ENCODE measurements at regions not wholly inside any gene's neighbourhood (a gene's known extent, or its start where the extent isn't known, plus 50 kb on each side); places are given as distances from the start of the nearest gene placed in this dataset.
A peak's percentile ranks its signal among the peaks of the same experiment; 100 is the strongest.

DNA sequence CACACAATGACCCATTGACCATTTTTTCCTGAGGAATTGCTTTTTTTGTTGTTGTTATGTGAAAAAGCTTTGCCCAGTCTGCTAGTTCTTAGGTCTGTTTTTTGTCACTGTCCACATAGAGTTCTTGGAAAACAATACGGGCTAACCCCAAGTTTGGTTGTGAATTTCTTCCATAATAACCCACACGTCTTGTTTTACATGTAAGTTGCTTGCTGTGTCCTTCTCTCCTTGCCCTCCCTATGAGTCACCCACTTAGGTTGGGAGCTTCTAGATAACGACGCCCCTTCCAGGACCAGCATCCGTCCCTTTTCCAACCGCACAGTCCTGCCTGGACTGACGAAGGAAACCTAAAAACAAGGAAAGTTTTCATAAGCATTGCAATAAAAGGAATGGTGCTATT lies 175.3 kb upstream of the HS3ST3A1 start:
- H3K27ac ChIP-seq, result peak overlapping the region; percentile 93
- no peak for DNase-seq (ENCODE audit: low read depth, low spot score)

DNA sequence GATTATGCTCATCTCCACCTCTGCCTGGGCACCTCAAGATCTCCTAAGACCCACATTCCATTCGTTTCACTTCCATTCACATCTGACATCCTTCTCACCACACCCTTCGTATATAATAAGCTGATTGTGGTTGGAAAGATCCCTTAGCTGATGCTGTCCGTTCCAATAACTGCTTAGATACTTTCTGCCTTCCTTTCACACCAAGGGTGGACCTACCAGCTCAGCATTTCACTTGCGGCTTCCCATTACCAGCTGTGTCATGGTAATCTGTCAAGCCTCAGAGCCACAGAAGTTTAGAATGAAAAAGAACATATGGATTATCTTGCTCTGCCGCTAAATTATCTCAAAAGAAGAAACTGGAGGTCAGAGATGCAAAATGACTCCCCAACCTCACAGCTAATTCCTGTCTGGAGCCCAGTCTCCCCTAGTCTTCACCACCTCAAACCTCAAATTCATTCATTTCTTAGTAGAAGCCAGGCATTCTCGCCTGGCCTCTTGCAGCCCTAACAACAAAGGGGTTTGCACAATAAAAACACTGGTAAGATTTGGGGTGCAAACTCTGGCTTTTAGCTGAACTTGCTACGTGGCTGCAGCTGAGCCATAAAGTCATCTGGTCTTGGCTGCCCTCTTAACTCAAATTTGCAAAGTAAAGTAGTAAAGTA lies 182.8 kb upstream of the HS3ST3A1 start:
- no peak for DNase-seq (ENCODE audit: low read depth, low spot score)
- H3K27ac ChIP-seq, result no peak overlapping the region

DNA sequence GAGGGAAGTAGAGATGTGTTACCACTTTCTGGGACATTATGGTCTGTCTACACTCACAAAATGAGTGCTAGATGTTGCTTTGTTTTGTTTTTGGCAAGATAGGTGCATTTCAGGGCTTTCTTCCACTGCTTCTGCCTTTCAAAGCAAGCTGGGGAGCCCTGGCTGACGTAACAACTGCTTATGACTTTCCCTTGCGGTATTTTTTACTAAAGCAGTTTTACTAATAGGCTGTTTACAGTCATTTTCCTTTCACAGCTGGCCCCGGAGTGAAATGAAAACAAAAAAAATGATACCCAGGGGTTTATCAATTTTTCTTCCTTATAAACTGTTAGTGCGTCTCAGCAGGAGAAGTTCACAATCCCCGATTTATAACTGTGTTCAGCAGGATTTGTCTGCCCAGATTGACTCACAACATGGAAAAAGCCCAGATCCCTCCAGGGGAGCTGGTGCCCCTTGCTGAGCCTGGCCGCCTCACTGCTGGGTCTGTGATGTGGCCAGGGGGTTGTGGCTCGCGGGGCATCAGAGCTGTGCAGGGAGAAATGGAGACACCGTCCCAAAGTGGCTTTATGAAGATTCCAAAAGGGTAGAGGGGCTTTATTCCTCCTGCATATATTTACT lies 184.4 kb upstream of the HS3ST3A1 start:
- DNase-seq (ENCODE audit: low read depth, low spot score), result no peak
- no peak overlapping the region for H3K27ac ChIP-seq

DNA sequence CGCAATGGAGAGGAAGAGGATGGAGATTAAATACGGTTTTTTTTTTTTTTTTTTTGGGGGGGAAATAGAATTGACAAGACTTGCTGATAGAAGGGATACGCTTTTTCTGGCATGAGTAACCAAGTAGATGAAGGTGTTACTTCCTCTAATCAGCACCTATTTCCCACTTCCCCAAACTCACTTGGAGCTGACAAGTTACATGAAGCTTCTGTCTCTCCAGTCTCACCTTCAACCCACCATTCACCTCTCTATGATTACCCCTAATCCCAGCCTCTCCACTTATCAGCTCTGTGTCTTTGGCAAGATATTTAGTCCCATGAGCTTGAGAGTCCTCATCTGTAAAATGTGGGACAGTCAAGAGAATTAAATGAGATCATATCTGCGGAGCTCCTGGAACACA lies 185.9 kb upstream of the HS3ST3A1 start:
- no peak overlapping the region for H3K27ac ChIP-seq
- DNase-seq (ENCODE audit: low read depth, low spot score), result no peak

DNA sequence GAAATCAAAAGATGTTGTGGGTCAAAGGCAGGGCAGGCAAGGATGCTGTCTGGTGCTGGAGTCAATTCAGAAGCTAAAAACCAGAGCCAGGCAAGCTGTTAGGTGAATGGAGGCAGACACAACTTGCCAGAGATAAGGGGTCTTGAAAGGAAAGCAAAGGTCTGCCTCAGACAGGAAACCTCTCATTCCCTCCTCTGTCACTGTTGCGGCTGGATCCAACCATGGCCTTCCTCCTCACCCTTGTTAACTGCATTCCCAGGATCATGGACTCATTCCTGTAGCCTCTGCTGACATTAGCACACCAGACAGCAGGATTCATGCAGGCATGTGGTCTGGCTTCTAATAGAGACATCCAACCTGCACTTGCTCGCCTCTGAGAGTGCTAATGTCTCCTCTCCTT lies 186.7 kb upstream of the HS3ST3A1 start:
- no peak for DNase-seq (ENCODE audit: low read depth, low spot score)
- H3K27ac ChIP-seq, result no peak overlapping the region

GRCh38 chr17:13792314-13792713 lies 190.6 kb upstream of the HS3ST3A1 start:
- no peak for DNase-seq (ENCODE audit: low read depth, low spot score)
- H3K27ac ChIP-seq, result no peak overlapping the region

DNA sequence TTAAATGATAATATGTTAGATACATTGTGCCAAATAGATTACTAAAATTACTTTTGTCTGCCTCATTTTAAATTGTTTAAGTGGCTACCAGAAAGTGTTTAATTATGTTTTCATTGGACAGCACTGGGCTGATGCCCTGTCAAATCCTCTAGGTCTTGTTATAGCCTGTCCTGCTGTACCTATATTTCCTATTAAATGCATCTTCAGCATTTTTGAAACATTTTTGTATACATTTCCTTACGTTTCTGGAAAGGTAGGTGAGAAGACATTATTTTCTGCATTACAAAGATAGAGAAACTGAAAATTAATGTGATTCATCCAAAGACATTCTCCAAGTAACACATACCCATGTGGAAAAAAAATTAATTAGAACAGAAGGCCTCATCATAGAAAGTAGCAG lies 192.2 kb upstream of the HS3ST3A1 start:
- no peak overlapping the region for H3K27ac ChIP-seq
- no peak for DNase-seq (ENCODE audit: low read depth, low spot score)

DNA sequence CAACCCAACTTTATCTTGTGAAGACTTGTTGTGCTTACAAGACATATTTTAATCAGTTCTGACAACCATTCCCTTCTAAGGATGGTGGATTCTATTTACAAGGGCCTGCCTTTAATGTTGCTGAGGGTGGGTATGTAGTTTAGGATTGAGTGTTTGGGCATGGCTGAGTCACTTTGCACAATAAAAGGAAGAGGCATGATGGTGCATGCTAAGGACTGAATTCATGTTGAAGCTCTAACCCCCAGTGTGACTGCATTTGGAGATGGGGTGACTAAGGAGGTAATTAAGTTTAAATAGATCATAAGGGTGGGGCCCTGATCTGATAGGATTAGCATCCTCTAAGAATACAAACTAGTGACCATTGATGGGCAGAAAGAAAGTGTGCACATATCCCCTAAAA lies 196.1 kb upstream of the HS3ST3A1 start:
- no peak overlapping the region for H3K27ac ChIP-seq
- peak; percentile 31 for DNase-seq (ENCODE audit: low read depth, low spot score)

GRCh38 chr17:13806092-13806491 lies 204.4 kb upstream of the HS3ST3A1 start:
- no peak for DNase-seq (ENCODE audit: low read depth, low spot score)
- H3K27ac ChIP-seq, result no peak overlapping the region

GRCh38 chr17:13807103-13807502 lies 205.4 kb upstream of the HS3ST3A1 start:
- no peak overlapping the region for H3K27ac ChIP-seq

GRCh38 chr17:13812350-13812749 lies 210.6 kb upstream of the HS3ST3A1 start:
- H3K27ac ChIP-seq, result no peak overlapping the region
- no peak for DNase-seq (ENCODE audit: low read depth, low spot score)

More at GRCh38 chr17:13807103-13807502, 205.4 kb upstream of the HS3ST3A1 start:
- no peak for DNase-seq (ENCODE audit: low read depth, low spot score)

- no peak overlapping the region for H3K27ac ChIP-seq
- no peak for DNase-seq (ENCODE audit: low read depth, low spot score)
These were observed 211.9 kb upstream of the HS3ST3A1 start for GRCh38 chr17:13813347-13814240.

GRCh38 chr17:13822700-13823099 lies 221.0 kb upstream of the HS3ST3A1 start:
- no peak for DNase-seq (ENCODE audit: low read depth, low spot score)
- no peak overlapping the region for H3K27ac ChIP-seq

DNA sequence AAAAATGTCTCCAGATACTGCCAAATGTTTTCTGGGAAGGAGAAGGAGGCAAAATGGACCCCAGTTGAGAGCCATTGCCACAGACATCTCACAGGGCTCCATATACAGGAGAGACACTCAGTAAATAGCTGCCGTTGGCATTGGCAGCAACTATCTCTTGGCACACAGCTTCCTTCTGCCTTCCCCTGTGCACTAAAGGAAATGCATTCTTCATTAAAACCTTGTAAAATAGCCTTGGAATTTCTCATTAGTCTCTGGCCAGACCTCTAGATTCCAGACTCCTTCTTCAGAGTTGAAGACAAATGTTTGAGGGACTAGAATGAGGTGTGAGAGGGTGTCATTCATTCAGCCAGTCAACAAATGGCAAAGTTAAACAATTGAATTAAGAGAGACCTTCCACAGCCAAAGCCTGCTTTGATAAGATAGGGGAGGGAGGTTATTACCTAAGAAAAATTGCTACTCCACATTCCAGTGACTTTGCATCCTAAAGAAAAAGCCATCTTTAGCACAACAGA lies 223.9 kb upstream of the HS3ST3A1 start:
- no peak overlapping the region for H3K27ac ChIP-seq
- DNase-seq (ENCODE audit: low read depth, low spot score), result no peak

DNA sequence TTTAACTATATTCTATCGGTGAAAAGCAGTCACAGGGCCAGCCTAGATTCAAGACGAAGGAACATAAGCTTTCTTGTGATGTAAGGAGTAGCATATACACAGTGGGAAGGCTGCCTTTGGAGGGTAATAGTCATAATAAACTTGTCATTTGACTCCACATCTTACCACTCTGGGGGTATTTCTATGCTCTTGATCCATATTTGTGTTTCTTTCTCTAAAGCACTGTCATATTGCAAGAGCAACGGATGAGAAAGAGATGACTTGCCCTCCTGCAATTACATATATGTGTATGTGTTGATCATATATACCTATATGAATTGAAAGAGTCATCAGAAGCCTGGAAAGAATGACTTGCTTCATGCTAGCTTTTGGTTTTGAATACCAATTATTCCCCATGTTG lies 225.4 kb upstream of the HS3ST3A1 start:
- DNase-seq (ENCODE audit: low read depth, low spot score), result no peak
- no peak overlapping the region for H3K27ac ChIP-seq

DNA sequence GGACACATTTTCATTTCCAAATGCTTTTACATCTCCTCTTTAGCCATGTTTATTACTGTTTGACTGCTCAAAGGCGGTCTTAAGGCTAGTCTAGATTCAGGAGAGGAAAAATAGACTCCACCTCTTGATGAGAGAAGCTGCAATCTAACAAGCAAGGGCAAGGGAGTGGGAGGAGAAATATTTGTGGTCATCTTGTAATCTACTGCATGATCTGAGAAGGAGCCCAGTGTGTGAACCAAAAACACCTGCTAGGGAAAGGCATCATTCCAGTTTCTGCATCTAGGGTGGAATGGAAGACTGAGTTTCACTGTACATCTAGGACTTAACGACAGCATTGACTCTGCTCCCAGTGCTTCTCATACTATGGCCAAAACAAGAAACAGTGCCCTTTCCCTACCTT lies 232.2 kb upstream of the HS3ST3A1 start:
- no peak for DNase-seq (ENCODE audit: low read depth, low spot score)
- H3K27ac ChIP-seq, result no peak overlapping the region

- no peak for DNase-seq (ENCODE audit: low read depth, low spot score)
- H3K27ac ChIP-seq, result no peak overlapping the region
These were observed 233.4 kb upstream of the HS3ST3A1 start for GRCh38 chr17:13835151-13835550.

- no peak overlapping the region for H3K27ac ChIP-seq
- DNase-seq (ENCODE audit: low read depth, low spot score), result no peak
These were observed 231.9 kb upstream of the COX10 start for GRCh38 chr17:13837417-13837816.

DNA sequence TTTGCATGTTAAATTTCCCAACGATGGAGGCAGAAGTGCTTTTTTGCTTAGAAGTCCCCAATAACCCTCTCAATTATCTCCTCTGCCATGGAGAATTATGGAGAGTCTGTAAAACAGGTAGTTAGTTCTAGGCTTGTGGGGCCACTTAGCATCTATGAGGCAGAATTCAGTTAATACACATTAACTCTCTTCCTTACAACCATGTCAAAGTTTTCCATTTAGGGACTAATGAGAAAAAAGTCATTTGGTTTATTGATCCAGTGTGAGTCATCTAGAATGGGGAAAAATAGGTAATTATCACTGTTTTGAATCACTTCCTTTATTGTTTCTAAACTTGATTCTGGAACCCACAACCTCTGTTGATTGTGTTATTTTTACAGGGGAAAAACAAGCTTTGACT lies 229.1 kb upstream of the COX10 start:
- H3K27ac ChIP-seq, result no peak overlapping the region
- DNase-seq (ENCODE audit: low read depth, low spot score), result no peak

DNA sequence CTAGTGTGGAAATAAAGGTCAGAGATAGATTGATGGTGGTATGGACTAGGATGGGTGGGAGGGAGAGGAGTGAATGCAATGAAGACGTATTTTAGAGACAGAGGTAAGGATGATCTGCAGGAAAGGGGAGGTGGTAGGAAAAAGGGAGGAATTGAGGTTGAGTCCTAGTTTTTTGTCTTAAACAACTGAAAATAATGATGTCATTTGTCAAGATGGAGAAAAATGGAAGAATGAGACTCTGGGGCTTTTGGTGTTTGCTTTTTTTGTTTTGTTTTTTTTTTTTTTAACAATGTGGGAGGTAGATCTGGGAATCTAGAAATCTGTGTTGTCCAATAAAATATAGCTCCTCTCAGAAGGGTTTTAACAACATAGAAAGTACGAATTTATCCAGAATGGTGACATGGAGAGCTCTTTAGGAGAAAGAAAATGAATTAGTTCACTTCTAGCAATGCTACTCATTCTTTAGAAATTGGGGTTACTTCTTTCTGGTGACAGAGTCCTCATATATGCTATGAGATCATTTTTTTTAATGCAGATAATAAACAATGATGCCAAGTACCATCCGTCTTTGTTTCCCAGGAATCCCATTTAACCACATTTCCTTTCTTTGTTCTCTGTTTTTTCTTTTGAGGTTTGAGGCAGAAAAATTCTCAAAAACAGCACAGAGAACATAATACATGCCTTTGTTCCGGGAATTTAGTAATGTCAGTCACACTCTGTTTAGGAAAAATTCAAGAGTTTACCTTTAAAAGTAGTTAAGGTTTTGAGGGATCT lies 225.3 kb upstream of the COX10 start:
- H3K27ac ChIP-seq, result no peak overlapping the region
- DNase-seq (ENCODE audit: low read depth, low spot score), result no peak
